ENCODE measurements at regions not wholly inside any gene's neighbourhood (a gene's known extent, or its start where the extent isn't known, plus 50 kb on each side); places are given as distances from the start of the nearest gene placed in this dataset.
"Not testable (repeated sequence)": the region's sequence is repeated elsewhere in the genome, so short reads cannot be mapped to it uniquely, and the experiment has no call there.

GRCh38 chr2:142756430-142756829, 121.0 kb upstream of the KYNU start:
- DNase-seq: no peak

- no peak for DNase-seq
Measured at GRCh38 chr2:142755191-142755590, 122.3 kb upstream of the KYNU start.

GRCh38 chr2:142754182-142754581, 123.3 kb upstream of the KYNU start:
- no peak for DNase-seq

DNA sequence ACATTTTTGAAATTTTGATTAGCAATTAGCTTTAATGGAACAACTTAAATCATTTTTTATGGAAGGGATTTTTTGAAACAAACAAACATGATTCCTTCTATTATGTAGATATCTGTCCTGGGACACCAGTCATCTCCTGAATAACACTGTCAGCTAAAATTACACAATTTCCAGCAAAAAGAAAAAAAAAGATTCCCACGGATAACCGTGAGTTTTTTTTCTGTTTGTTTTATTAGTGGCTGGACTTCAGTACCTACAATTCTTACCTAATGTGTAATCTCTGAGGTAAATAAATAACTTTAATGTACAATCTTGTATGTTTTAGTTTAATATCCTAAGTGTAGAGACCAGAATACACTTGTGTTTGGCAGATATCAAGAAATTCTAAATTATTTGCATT, 126.6 kb upstream of the KYNU start:
- DNase-seq: no peak

- no peak for DNase-seq
Measured at GRCh38 chr2:142748559-142749099, 128.8 kb upstream of the KYNU start.

DNA sequence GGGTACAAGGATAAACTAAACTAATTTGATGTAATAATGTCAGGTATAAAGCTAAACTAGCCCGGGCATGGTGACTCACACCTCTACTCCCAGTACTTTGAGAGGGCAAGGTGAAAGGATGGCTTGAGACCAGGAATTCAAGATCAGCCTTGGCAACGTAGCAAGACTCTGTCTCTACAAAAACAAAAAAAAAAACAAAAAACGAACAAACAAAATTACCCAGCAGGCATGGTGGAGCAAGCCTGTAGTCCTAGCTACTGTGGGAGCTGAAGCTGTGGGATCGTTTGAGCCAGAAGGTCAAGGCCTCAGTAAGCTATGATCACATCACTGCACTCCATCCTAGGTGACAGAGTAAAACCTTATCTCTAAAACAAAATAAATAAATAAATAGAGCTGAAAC, 131.8 kb upstream of the KYNU start:
- DNase-seq: no peak

DNA sequence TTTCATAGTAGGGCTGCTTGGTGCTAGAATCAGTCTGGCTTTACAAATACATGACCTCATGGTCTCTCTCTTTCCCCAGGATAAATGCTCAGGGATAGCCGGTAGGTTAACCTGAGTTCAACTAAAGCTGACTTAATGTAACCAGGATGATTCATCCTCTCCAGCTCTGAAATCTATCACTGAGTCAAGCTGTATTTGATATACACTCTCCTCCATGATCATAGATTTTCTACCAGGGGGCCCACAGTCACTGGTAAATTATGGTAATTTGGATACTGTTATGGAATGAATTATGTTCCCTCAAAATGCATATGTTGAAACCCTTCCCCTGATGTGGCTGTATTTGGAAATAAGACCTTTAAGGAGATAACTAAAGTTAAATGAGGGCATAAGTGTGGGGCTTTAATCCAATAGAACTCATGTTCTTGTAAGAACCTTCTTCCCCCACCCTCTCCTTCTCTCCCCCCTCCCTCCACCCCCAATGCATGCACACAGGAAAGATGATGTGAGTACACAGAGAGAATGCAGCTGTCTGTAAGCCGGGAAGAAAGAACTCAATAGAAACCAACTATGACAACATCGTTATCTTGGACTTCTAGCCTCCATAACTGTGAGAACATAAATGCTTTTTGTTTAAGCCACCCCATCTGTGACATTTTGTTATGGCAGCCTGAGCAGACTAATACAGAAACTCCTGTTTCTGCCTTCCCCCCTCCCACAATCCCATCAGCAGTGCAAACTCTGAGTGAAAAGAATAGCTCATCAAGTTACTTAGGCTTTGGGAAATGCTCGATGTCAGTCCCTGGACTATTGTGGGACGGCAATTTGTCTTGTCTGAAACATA, 134.9 kb upstream of the KYNU start:
- no peak for DNase-seq

GRCh38 chr2:142741764-142742269, 135.6 kb upstream of the KYNU start:
- no peak for DNase-seq

DNA sequence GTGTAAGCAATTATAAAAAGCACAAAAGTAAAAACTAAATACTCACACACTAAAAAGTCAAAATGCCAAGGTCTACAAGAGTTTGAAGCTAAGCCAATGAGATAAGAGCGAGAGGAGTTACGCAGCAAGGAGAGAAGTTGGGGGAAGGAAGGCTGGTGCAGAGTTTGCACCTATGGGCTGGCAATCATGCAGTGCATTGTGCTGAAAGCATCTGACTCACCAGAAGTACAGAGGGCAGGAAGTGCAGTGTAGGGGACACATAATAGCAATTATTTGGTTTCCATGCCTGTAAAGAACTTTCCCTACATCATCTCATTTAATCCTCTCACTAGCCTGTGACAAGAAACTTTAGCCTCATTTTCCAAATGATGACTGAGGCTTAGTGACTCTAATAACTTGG, 142.7 kb upstream of the KYNU start:
- no peak for DNase-seq

DNA sequence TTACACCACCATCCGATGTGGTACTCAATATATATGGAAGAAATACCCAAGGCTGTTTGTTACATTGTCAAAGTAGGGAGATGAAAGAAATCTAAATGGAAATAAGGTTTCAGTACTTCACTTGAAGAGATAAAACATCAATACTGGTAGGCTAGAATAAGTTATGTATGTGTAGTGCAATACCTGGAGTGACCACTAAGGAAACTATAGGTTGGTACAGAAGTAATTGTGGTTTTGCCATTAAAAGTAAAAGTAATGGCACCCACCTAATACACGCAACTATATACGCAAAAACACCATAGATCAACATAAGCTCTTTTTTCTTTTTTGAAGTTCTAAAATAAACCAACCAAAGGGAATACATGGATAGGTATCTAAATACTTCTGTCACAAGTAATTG, 143.2 kb upstream of the KYNU start:
- no peak for DNase-seq

GRCh38 chr2:142729814-142730213, 147.7 kb upstream of the KYNU start:
- not testable (repeated sequence) for DNase-seq

- not testable (repeated sequence) for DNase-seq
Measured at GRCh38 chr2:142727821-142728478, 149.5 kb upstream of the KYNU start.

DNA sequence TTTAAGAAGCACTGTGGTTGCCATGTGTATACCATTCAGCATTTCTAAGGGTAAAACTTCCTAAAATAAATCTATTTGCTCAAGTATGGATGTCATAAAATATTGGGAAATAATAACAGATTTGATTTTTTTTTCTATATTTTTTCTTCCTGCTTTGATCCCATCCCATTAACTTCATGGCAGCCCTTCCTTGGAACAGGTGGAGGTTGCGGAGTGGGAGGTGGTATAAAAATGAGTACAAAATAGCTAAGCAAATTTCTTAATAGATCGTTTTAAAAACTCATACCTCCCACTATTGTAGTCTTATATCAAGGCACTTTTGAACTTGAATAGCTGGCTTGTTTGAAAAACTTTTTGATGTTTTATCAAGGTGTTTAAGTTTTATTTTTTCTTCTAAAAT, 152.1 kb upstream of the KYNU start:
- no peak for DNase-seq

DNA sequence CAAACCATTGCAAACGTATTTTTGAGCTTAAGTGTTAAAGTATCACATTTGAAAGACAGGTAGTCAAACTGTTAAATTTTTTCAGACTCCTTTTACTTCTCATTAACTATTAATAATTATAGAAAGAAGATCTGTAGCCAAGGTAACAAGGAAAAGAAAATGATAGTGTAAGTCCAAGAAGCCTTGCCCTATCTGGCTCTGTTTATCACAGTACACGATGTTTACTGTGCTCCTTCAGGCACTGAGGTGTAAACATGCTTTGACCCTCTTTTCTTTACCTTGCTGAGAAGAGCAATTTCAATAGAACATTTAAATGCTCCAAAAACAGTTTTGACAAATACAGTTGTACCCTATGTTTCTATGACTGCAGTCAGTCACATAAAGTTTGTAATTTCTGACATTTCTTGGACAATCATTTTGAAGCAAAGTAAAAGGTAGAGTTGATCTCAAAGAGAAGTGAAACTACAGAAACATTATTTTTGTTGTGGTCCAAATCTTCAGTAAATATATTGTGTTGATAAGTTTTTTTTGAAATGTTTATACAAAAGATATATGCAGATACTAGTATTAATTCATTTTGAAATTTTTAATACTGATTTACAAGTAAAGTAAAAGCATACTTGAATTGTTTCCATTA, 152.6 kb upstream of the KYNU start:
- no peak for DNase-seq

DNA sequence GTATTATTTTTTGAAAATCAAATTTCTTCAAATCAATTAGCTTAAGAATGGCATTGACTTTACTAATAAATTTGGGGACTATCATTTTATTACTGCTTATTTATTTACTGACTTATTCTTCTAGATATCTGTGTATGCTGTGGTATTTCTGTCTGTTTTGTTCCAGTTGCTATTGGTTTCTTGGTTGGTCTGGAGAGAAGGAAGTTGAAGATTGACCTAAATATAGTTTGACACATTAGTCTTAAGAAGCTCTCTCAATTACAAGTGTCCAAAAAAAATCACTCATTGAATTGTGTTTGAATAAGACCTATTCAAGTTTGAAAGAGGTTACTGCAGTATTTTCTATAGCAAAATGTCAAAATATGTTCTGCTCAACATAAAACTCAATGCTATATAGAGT, 153.3 kb upstream of the KYNU start:
- DNase-seq: no peak

DNA sequence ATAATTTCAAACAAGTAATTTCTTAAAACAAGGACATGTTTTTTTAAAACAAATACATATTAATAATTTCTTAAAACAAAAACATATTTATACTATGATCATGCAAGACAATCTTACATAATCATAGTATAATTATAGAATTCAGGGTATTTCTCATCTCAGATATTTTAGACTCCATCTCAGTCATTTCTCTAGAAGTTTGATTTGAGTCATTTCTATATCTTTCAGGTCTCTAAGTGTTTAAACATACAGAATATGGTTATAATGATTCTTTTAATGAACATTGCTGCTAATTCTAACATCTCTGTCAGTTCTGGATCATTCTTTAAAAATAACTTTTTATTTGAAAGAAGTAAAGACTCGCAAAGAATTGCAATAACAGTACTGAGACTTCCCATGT, 154.2 kb upstream of the KYNU start:
- no peak for DNase-seq

DNA sequence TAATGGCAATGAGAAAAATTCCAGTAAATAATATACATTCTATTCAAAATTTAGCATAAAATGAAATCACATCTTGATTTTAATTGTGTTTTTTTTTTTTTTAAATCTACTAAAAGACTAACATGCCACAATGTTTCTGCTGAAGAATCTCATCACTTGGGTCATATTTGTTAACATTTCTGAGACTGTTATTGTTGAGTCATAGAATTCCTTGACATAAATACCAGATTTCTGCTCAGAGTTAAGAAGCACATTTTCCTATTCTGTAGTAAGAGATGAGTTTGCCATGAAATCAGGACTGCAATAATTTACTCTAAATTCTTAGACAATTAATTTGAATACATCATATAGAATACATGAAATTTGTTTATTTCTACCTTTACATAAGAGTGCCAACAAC, 154.9 kb upstream of the KYNU start:
- DNase-seq: no peak

GRCh38 chr2:142722086-142722485, 155.4 kb upstream of the KYNU start:
- DNase-seq: no peak

DNA sequence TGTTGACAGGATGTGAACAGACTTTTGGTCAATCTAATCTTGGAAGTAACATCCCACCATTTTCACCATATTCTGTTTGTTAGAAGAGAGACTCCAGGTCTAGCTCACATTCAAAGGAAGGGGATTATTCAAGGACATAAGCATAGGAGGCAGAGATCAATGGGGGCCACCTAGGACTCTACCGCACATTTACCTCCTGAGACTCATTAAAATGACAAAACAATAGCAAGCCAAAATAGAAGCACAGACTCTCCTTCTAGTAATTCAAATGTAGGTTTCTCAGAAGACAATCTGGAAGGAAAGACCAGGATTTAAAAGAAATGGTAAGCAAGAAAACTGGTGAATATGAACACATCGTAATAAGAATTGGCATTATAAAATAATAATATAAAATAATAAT, 156.4 kb upstream of the KYNU start:
- no peak for DNase-seq

DNA sequence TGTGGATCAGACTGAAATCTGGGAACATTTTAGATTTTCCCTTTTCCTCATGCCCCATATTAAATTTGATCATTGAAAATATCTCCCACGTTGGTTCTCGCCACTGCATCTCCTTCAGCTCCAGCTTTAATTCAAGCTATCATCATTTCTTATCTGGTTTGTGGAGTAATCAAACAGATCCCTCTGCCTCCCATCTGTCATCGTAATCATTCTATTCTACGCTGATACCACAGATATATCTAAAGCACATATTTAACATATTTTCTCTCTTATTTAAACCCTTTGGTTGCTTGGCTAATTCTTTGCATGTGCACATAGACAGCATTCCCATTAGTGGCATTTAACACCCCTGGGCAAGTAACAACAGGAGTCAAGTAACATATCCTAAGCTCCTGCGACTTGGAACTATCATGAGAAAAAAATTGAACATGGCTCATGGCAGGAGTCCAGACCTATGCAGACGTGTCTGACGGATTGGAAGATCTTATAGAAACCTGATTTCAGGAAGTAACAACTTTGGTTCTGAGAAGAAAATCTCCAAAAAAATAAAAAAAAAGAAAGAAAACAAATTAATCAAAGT, 158.8 kb upstream of the KYNU start:
- DNase-seq: no peak

DNA sequence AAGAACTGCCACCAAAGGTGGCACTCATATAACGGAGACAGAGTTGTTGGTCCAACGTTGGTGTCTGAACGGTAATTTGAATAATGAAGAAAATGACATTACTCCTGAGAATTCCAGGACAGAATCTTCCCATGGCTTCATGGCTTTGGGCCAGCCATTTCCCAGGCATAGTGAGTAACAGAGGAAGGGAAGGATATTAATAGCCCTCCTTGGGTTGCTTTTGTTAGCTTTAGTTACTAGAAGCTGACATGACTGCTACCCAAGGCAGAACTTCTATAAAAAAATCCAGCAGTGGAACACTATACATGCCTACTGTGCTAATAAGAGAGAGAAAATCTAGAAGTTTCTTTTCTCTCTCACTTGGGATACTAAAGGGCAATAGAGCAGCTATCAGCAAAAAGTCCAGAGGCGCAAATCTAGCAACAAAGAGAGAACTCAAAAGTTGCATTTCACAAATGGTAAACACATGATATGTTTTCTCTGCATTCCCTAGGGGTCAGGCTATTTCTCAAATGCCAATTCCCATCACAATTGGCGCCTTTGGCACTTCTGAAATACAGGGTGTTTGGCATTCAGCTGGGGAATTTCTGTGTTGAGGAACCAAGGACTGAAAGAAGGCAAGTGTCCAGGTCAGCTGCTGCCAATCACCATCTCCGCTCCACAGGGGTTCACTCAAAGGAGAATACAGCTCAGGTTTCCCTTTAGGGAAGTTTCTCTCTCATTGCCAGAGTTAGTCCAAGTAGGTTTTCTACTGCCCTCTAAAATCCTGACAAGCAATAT, 160.8 kb upstream of the KYNU start:
- DNase-seq: no peak

GRCh38 chr2:142714600-142714999, 162.9 kb upstream of the KYNU start:
- no peak for DNase-seq
